ENCODE measurements at regions not wholly inside any gene's neighbourhood (a gene's known extent, or its start where the extent isn't known, plus 50 kb on each side); places are given as distances from the start of the nearest gene placed in this dataset.

- TF ChIP-seq REST (IDR thresholded peaks at IDR 0.05; ENCODE audit: borderline replicate concordance): peak; percentile 66
- no peak for TF ChIP-seq REST (CRISPR knock-in tag; IDR thresholded peaks at IDR 0.05; ENCODE audit: low read depth)
- TF ChIP-seq ZNF175 (CRISPR knock-in tag; IDR thresholded peaks at IDR 0.05; ENCODE audit: low read depth): no peak
- no peak for TF ChIP-seq CHD7 (IDR thresholded peaks at IDR 0.05; ENCODE audit: low read depth, low read length)
- TF ChIP-seq GTF2F1 (IDR thresholded peaks at IDR 0.05; ENCODE audit: low read depth, low read length): no peak
- TF ChIP-seq PCBP2 (IDR thresholded peaks at IDR 0.05; ENCODE audit: low read depth, low read length, poor library complexity, severe bottlenecking): no peak
- TF ChIP-seq HDAC2 (IDR thresholded peaks at IDR 0.05): no peak
Measured at GRCh38 chr5:112604732-112605630, 132.7 kb upstream of the APC start (continued).
